GM12801 (cell line): ENCODE measurements at regions not wholly inside any gene's neighbourhood (a gene's known extent, or its start where the extent isn't known, plus 50 kb on each side); places are given as distances from the start of the nearest gene placed in this dataset.

Source experiments
- TF ChIP-seq, protein P1 (sequence below): IDR thresholded peaks from one replicate; pipeline ENCODE4 v1.5.1; 2011; ENCODE audit warnings: control low read depth; ENCODE audit not compliant: insufficient read length; ENCODE audit errors: extremely low read depth

DNA sequence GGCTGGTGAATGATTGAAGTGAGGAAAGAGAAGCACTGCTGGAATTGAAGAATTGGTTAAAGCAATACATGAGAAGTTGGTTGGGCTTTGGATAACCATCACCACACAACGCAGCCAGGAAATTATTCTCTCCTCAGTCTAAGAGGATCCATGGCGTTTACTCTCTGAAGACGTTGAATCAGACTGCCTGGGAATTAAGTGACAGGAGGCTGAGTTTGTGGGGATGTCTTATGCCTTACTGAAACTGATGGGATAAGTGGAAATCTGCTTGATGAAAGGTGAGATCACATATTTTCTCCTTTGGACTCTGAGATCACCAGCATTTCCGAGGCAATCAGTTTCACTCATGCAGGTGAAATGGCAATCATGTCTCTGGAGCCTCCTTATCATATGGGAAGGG, 456.1 kb upstream of the GBE1 start:
- TF ChIP-seq, protein P1, sequence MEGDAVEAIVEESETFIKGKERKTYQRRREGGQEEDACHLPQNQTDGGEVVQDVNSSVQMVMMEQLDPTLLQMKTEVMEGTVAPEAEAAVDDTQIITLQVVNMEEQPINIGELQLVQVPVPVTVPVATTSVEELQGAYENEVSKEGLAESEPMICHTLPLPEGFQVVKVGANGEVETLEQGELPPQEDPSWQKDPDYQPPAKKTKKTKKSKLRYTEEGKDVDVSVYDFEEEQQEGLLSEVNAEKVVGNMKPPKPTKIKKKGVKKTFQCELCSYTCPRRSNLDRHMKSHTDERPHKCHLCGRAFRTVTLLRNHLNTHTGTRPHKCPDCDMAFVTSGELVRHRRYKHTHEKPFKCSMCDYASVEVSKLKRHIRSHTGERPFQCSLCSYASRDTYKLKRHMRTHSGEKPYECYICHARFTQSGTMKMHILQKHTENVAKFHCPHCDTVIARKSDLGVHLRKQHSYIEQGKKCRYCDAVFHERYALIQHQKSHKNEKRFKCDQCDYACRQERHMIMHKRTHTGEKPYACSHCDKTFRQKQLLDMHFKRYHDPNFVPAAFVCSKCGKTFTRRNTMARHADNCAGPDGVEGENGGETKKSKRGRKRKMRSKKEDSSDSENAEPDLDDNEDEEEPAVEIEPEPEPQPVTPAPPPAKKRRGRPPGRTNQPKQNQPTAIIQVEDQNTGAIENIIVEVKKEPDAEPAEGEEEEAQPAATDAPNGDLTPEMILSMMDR: no peak

DNA sequence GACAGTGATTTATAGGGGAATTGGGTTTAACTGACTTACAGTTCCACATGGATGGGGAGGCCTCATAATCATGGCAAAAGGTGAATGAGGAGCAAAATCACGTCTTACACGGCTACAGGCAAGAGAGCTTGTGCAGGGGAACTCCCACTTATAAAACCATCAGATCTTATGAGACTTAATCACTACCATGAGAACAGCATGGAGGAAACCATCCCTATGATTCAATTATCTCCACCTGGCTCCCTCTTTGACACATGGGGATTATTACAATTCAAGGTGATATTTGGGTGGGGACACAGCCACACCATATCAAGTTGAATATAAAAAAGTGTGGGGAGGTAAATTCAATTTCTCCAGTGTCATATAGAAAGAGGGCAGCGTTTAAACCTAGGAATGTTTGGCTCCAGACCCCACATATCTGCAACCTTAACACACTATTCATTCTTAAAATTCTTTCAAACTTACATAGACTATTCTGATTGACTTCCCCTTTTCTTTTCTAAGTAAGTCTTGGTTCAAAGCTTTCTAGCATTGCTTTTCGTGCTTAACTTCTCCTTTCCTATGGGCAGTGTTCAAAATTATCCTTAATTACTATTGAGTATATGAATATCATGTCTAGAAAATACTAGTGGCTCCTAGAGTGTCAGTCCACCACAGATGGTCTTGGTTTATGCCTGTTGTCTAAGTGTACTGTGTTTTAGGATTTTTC, 446.7 kb upstream of the GBE1 start:
- TF ChIP-seq, protein P1: no peak

DNA sequence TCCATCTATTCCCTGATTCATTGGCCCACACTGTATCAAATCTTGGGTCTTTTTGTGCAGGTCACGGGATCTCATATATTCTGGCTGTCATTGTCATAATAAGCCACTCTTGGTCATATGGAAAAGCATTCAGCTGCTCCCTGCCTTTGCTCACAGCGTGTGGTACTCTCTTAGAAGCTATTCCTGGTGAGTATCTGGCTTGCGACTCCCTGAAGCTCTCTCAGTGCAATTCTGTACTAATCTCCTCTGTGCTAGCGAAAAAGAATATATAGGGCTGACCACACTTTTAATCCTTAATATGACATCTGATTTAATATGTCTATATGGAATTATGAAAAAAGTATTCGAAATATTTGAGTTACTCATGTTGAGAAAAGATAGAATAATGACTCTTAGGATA, 440.8 kb upstream of the GBE1 start:
- TF ChIP-seq, protein P1: no peak

DNA sequence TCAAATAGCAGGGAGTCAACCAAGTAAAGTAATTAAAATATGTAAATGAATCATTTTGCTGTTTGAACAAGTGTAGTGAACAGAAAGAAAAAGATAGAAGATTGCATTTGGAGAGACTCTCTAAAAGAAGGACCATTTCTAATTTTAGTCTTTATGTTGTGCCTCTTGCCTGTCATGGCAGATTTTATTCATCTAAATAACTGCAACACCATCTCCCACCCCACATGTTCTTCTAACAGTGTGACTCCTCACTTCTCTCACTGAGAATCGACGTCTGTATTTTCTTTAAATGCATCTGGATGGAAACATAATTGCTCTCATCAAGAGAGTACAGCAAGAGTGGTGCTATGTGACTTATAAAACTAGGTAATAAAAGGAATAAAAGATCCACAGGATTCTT, 439.9 kb upstream of the GBE1 start:
- TF ChIP-seq, protein P1: no peak

DNA sequence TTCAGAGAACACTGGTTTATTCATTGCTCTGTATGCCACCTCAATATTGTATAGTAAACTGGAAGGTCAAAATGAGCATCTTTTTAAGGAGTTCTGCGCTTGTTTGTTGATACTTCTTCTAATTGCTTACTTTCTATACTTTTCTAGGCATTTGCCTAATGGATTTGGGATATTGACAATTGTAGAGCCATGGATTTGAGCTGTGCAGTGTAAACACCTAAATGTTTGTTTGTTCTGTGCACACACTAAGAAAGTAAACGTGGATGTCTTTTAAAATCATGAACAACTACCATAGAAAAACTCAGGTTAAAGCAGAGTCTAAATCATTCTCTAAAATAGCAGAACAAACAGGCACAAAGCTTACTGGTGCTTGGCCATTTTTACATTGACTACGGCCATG, 436.6 kb upstream of the GBE1 start:
- TF ChIP-seq, protein P1: no peak

DNA sequence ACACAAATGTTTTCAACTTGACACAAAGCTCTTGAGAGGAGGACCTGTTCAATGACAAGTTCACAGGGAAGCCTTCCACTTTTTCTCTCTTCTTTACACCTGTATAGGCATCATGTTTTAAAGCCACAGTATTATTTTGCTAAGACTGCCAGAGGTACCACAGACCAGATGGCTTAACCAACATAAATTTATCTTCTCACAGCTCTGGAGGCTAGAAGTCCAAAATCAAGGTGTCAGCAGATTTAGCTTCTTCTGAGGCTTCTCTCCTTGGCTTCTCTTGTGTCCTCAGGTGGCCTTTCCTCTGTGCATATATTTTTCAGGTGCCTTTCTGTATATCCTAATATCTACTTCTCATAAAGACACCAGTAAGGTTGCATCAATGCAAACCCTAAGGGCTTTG, 435.2 kb upstream of the GBE1 start:
- TF ChIP-seq, protein P1: no peak

DNA sequence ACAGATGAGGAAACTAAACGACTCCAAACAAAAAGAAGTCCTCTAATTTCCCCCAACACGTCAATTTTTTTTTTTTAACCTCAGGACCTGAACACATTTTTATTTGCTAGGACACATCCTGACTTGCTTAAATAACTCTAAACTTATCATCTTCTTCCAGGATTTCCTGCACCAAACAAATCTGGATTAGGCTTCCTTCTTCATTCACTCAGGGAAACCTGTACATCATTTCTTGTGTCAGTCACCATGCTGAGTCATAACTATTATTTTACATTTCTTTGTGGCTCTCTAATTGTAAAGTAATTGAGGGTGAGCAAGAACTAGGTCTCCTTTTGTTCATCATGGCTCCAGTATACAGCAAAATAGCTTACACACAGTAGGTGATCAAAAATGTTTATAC, 433.4 kb upstream of the GBE1 start:
- TF ChIP-seq, protein P1: no peak
